Caco-2 (cell line): ENCODE measurements at regions not wholly inside any gene's neighbourhood (a gene's known extent, or its start where the extent isn't known, plus 50 kb on each side); places are given as distances from the start of the nearest gene placed in this dataset.

Source experiments
- BruUV-seq: library from RNA; stranded (reverse); fragments of 400-500 nt; replicated peaks from 2 replicates; lab custom pipeline; 2021; lab: Mats Ljungman, UMichigan
- CTCF ChIA-PET: fragments of 300-600 bp; sonication (Branson Sonifier 250); formaldehyde crosslinking; loops from one replicate; lab custom pipeline; 2022; ENCODE audit warnings: antibody characterized with exemption; lab: Charles Lee
- POLR2A ChIA-PET: fragments of 300-600 bp; sonication (Branson Sonifier 250); formaldehyde crosslinking; loops from one replicate; lab custom pipeline; 2022; ENCODE audit warnings: antibody characterized with exemption; lab: Charles Lee
- DNase-seq, 2 experiments: peaks; one replicate each; pipeline versions ENCODE4 v3.0.0 to v3.0.0-alpha.2; 2020 to 2022
- H3K27me3 ChIP-seq: replicated peaks from 2 replicates; pipeline ENCODE4 v1.6.0; 2011; ENCODE audit warnings: low read length; ENCODE audit not compliant: control insufficient read depth, insufficient read depth
- H3K36me3 ChIP-seq: 2 replicates; pipeline ENCODE4 v1.5.1; 2011; ENCODE audit warnings: low read length; ENCODE audit not compliant: control insufficient read depth, insufficient read depth
- H3K4me1 ChIP-seq: fragments of 250-450 bp; sonication (Bioruptor Pico); 2 replicates; pipeline ENCODE4 v1.5.1; 2020; ENCODE audit warnings: mild to moderate bottlenecking
- H3K4me3 ChIP-seq: 2 replicates; pipeline ENCODE4 v1.5.1; 2011; ENCODE audit warnings: low read depth, mild to moderate bottlenecking, control low read depth, low read length
- H3K9me3 ChIP-seq: fragments of 250-450 bp; sonication (Bioruptor Pico); 2 replicates; pipeline ENCODE4 v1.5.1; 2020; ENCODE audit warnings: mild to moderate bottlenecking, moderate library complexity
- H3K27ac Mint-ChIP-seq: one replicate; pipeline ENCODE4 v1.8.0; 2022; ENCODE audit warnings: mixed read lengths; ENCODE audit not compliant: unreplicated experiment
- H3K27me3 Mint-ChIP-seq: one replicate; pipeline ENCODE4 v1.8.0; 2022; ENCODE audit warnings: mixed read lengths; ENCODE audit not compliant: insufficient read depth, unreplicated experiment
- H3K36me3 Mint-ChIP-seq: one replicate; pipeline ENCODE4 v1.8.0; 2022; ENCODE audit warnings: mild to moderate bottlenecking, mixed read lengths; ENCODE audit not compliant: insufficient read depth, unreplicated experiment
- H3K4me1 Mint-ChIP-seq: one replicate; pipeline ENCODE4 v1.8.0; 2022; ENCODE audit warnings: low read depth, mixed read lengths; ENCODE audit not compliant: unreplicated experiment
- H3K4me3 Mint-ChIP-seq: one replicate; pipeline ENCODE4 v1.8.0; 2022; ENCODE audit warnings: mild to moderate bottlenecking, moderate library complexity, mixed read lengths; ENCODE audit not compliant: unreplicated experiment
- H3K9me3 Mint-ChIP-seq: one replicate; pipeline ENCODE4 v1.8.0; 2022; ENCODE audit warnings: mixed read lengths; ENCODE audit not compliant: unreplicated experiment
- intact Hi-C: fragments of 100-400 bp; cut with micrococcal nuclease; formaldehyde crosslinking; loops from one replicate; pipeline ENCODE4 v1.10.0; 2022; ENCODE audit not compliant: unreplicated experiment
- TF ChIP-seq, protein P1 (sequence below), 2 experiments: fragments of 200-600 bp in 1 of 2; IDR thresholded peaks; 1 replicate in 1 of 2; 2 replicates in 1 of 2; pipeline versions ENCODE4 v1.5.1 to v1.8.0; 2011 to 2022; ENCODE audit warnings: antibody characterized with exemption in 1 of 2, control low read depth in 1 of 2, inconsistent platforms in 1 of 2, low read depth in 1 of 2, low read length in 1 of 2, mild to moderate bottlenecking in 1 of 2, moderate library complexity in 1 of 2; ENCODE audit not compliant: insufficient read depth in 1 of 2, severe bottlenecking in 1 of 2, unreplicated experiment in 1 of 2

DNA sequence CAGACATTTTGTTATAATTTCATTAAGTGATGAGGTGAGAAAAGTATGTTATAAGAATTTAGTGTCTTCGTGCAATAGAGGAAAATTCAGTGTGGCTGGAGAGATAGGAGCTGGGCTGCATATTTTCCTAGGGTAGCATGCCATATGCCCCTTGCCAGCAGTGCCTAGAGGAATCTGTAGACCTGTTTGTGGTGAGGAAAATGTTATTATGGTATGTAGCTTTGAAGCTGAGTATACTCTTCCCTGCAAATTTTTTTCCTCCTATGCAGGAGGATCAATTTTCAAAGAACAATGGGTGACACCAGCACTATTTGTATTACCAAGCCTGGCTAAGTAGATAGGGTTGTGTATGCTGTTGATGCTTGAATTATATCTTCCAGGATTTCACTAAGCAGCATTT, 200.6 kb downstream of the EDEM1 start:
- DNase-seq: no peak
- no peak overlapping the region for H3K27ac Mint-ChIP-seq
- POLR2A ChIA-PET: no interaction called here
- H3K36me3 Mint-ChIP-seq: no peaks in the 10 kb centered on the region
- CTCF ChIA-PET: no interaction called here
- H3K9me3 Mint-ChIP-seq: peaks cover 5% of the 10 kb centered on the region
- Histone ChIP-seq H3K9me3 (no peaks in the 10 kb centered on the region), H3K4me1 (peaks cover 34% of the 10 kb centered on the region), H3K36me3 (no peaks in the 10 kb centered on the region), H3K4me3 (no peak overlapping the region), H3K27me3 (no peaks in the 10 kb centered on the region)
- H3K27me3 Mint-ChIP-seq: no peaks in the 10 kb centered on the region
- no peak overlapping the region for H3K4me3 Mint-ChIP-seq
- intact Hi-C loops: loop anchor here (2.0 kb wide), 1 partner anchor 83 kb away; no protein-coding TSS in a partner anchor
- no TSS peak for BruUV-seq
- H3K4me1 Mint-ChIP-seq: peaks cover 22% of the 10 kb centered on the region
- TF ChIP-seq, protein P1, sequence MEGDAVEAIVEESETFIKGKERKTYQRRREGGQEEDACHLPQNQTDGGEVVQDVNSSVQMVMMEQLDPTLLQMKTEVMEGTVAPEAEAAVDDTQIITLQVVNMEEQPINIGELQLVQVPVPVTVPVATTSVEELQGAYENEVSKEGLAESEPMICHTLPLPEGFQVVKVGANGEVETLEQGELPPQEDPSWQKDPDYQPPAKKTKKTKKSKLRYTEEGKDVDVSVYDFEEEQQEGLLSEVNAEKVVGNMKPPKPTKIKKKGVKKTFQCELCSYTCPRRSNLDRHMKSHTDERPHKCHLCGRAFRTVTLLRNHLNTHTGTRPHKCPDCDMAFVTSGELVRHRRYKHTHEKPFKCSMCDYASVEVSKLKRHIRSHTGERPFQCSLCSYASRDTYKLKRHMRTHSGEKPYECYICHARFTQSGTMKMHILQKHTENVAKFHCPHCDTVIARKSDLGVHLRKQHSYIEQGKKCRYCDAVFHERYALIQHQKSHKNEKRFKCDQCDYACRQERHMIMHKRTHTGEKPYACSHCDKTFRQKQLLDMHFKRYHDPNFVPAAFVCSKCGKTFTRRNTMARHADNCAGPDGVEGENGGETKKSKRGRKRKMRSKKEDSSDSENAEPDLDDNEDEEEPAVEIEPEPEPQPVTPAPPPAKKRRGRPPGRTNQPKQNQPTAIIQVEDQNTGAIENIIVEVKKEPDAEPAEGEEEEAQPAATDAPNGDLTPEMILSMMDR (IDR thresholded peaks at IDR 0.05; ENCODE audit: insufficient read depth in 1 of 2, low read depth in 1 of 2, low read length in 1 of 2, severe bottlenecking in 1 of 2, unreplicated experiment in 1 of 2): no peak

DNA sequence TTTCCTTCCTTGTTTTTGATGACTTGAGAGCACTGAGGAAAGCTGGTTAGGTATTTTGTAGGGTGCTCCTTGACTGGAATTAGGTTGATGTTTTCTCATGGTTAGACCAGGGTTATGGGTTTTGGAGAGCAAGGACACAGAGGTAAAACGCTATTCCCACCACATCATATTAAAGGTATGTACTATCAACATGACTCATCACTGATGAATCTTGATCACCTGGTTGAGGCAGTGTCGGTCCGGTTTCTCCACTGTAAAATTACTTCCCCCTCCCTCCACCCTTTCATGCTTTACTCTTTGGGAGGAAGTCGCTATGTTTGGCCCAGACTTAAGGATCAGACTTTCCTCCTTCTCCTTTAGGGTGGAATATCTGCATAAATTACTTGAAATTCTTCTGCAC, 201.6 kb downstream of the EDEM1 start:
- ChIA-PET CTCF (no interaction called here), POLR2A (no interaction called here)
- H3K9me3 Mint-ChIP-seq: no peaks in the 10 kb centered on the region
- peak overlapping the region; percentile 78 for H3K27ac Mint-ChIP-seq
- no peak overlapping the region for H3K4me3 ChIP-seq
- no peaks in the 10 kb centered on the region for H3K9me3 ChIP-seq
- no peaks in the 10 kb centered on the region for H3K36me3 ChIP-seq
- H3K4me1 Mint-ChIP-seq: peaks cover 22% of the 10 kb centered on the region
- H3K4me3 Mint-ChIP-seq: no peak overlapping the region
- no peaks in the 10 kb centered on the region for H3K36me3 Mint-ChIP-seq
- no TSS peak for BruUV-seq
- H3K4me1 ChIP-seq: peaks cover 34% of the 10 kb centered on the region
- peak; percentile 75 to 77 for DNase-seq
- intact Hi-C loops: loop anchor here (1.0 to 2.0 kb wide), 2 partner anchors 57 to 84 kb away; no protein-coding TSS in a partner anchor
- TF ChIP-seq, protein P1 (IDR thresholded peaks at IDR 0.05; ENCODE audit: insufficient read depth in 1 of 2, low read depth in 1 of 2, low read length in 1 of 2, severe bottlenecking in 1 of 2, unreplicated experiment in 1 of 2): no peak
- H3K27me3 ChIP-seq: no peaks in the 10 kb centered on the region
- H3K27me3 Mint-ChIP-seq: no peaks in the 10 kb centered on the region

DNA sequence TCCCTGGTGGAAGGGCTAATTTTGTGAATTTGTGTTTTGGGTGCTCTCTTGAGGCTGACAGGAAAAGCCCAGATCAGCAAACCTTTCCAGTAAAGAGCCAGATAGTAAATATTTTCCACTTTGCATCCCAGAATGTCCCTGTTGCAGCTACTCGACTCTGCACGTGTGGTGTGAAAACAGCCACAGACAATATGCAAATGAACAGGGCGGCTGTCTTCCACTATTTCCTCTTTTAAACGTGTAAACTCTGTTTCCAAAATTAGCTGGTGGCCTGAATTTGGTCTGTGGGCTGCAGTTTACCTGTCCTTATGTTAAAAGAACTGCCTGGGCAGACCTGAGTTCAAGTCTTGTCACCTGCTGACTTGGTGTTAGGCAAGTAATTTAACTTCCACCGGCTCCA, 202.7 kb downstream of the EDEM1 start:
- H3K9me3 Mint-ChIP-seq: no peaks in the 10 kb centered on the region
- H3K4me1 Mint-ChIP-seq: peaks cover 22% of the 10 kb centered on the region
- Histone ChIP-seq H3K9me3 (no peaks in the 10 kb centered on the region), H3K4me3 (no peak overlapping the region), H3K27me3 (no peaks in the 10 kb centered on the region), H3K4me1 (peaks cover 34% of the 10 kb centered on the region), H3K36me3 (no peaks in the 10 kb centered on the region)
- H3K27ac Mint-ChIP-seq: peak overlapping the region; percentile 78
- H3K27me3 Mint-ChIP-seq: no peaks in the 10 kb centered on the region
- ChIA-PET CTCF (no interaction called here), POLR2A (no interaction called here)
- intact Hi-C loops: no loop called here
- H3K4me3 Mint-ChIP-seq: no peak overlapping the region
- no TSS peak for BruUV-seq
- TF ChIP-seq, protein P1 (IDR thresholded peaks at IDR 0.05; ENCODE audit: insufficient read depth in 1 of 2, low read depth in 1 of 2, low read length in 1 of 2, severe bottlenecking in 1 of 2, unreplicated experiment in 1 of 2): no peak
- H3K36me3 Mint-ChIP-seq: no peaks in the 10 kb centered on the region
- no peak for DNase-seq
